Mammary epithelial cell (primary cell): ENCODE measurements at regions not wholly inside any gene's neighbourhood (a gene's known extent, or its start where the extent isn't known, plus 50 kb on each side); places are given as distances from the start of the nearest gene placed in this dataset.

Source experiments
- CTCF ChIP-seq, 2 donors: IDR thresholded peaks in 1 of 2; conservative IDR thresholded peaks in 1 of 2; 2 replicates each; pipeline ENCODE4 v1.5.1; 2011 to 2012; ENCODE audit warnings: inconsistent platforms in 2 of 2, low read length in 2 of 2, mild to moderate bottlenecking in 2 of 2, control low read depth in 1 of 2, low read depth in 1 of 2; ENCODE audit not compliant: insufficient read depth in 1 of 2; ENCODE audit errors: extremely low read depth in 1 of 2
- EZH2 ChIP-seq: IDR thresholded peaks from 2 replicates; pipeline ENCODE4 v1.6.1; 2012; ENCODE audit warnings: low read length, inconsistent platforms, borderline replicate concordance

DNA sequence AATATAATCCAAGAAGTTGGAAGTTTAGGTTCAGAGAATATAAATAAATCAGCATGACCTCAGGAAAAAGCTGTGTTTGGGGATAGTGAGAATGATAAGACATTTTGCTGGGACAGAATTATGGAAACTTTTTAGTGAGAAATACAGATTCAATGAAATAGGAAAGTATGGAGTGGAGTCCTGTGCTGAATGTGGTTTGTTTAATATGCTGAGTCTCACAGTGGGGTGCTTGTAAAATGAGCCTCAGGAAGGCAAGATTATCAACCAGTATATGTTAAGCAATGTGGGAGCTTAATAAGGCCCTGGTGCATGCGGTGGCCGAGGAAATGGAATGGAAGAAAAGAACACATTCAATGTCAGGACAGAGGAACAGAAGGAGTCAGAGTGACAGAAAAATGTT lies 1554.7 kb upstream of the TENM3 start:
- TF ChIP-seq CTCF (conservative IDR thresholded peaks at IDR 0.05 in 1 of 2, IDR thresholded peaks at IDR 0.05 in 1 of 2; ENCODE audit: extremely low read depth in 1 of 2, insufficient read depth in 1 of 2, low read depth in 1 of 2, low read length in 2 of 2), result no peak
- TF ChIP-seq EZH2, result no peak
